HuH-7 (cell line): ENCODE measurements at regions not wholly inside any gene's neighbourhood (a gene's known extent, or its start where the extent isn't known, plus 50 kb on each side); places are given as distances from the start of the nearest gene placed in this dataset.

Experiments
- DNase-seq: peaks from one replicate; pipeline ENCODE4 v3.0.0; 2011; ENCODE audit warnings: low spot score

GRCh38 chr4:138311771-138312535 lies 69.8 kb upstream of the SLC7A11 start:
- no peak for DNase-seq

GRCh38 chr4:138310991-138311390 lies 68.8 kb upstream of the SLC7A11 start:
- DNase-seq: no peak

GRCh38 chr4:138310498-138310897 lies 68.3 kb upstream of the SLC7A11 start:
- no peak for DNase-seq

GRCh38 chr4:138308356-138308755 lies 66.2 kb upstream of the SLC7A11 start:
- DNase-seq: no peak

- no peak for DNase-seq
Measured at GRCh38 chr4:138307319-138307718, 65.2 kb upstream of the SLC7A11 start.

GRCh38 chr4:138305050-138305449 lies 62.9 kb upstream of the SLC7A11 start:
- DNase-seq: no peak

- no peak for DNase-seq
Measured at GRCh38 chr4:138301536-138301935, 59.4 kb upstream of the SLC7A11 start.

- DNase-seq: no peak
Measured at GRCh38 chr4:138300616-138301015, 58.5 kb upstream of the SLC7A11 start.

- DNase-seq: no peak
Measured at GRCh38 chr4:138299881-138300280, 57.7 kb upstream of the SLC7A11 start.

- no peak for DNase-seq
Measured at GRCh38 chr4:138298866-138299265, 56.7 kb upstream of the SLC7A11 start.

- DNase-seq: no peak
Measured at GRCh38 chr4:138298431-138298830, 56.3 kb upstream of the SLC7A11 start.

GRCh38 chr4:138297743-138298405 lies 55.7 kb upstream of the SLC7A11 start:
- no peak for DNase-seq

GRCh38 chr4:138292321-138292720 lies 50.2 kb upstream of the SLC7A11 start:
- DNase-seq: no peak
